ENCODE measurements at regions not wholly inside any gene's neighbourhood (a gene's known extent, or its start where the extent isn't known, plus 50 kb on each side); places are given as distances from the start of the nearest gene placed in this dataset.

GRCh38 chr17:53046781-53047180 lies 775.9 kb upstream of the KIF2B start:
- TF ChIP-seq CTCF (IDR thresholded peaks at IDR 0.05) = no peak
- DNase-seq (ENCODE audit: low spot score) = no peak
- H3K27ac ChIP-seq = no peak overlapping the region
- no peak overlapping the region for H3K4me3 ChIP-seq

- Histone ChIP-seq H3K4me3 (no peak overlapping the region), H3K27ac (no peak overlapping the region)
- no peak for DNase-seq (ENCODE audit: low spot score)
- TF ChIP-seq CTCF (IDR thresholded peaks at IDR 0.05) = no peak
Measured at GRCh38 chr17:53039981-53040380, 782.7 kb upstream of the KIF2B start.

- DNase-seq (ENCODE audit: low spot score) = no peak
- no peak overlapping the region for H3K4me3 ChIP-seq
- no peak overlapping the region for H3K27ac ChIP-seq
- TF ChIP-seq CTCF (IDR thresholded peaks at IDR 0.05) = no peak
Measured at GRCh38 chr17:53033297-53033696, 789.4 kb upstream of the KIF2B start.

GRCh38 chr17:53032861-53033271 lies 789.9 kb upstream of the KIF2B start:
- Histone ChIP-seq H3K4me3 (no peak overlapping the region), H3K27ac (no peak overlapping the region)
- DNase-seq (ENCODE audit: low spot score) = no peak
- TF ChIP-seq CTCF (IDR thresholded peaks at IDR 0.05) = no peak

- TF ChIP-seq CTCF (IDR thresholded peaks at IDR 0.05) = no peak
Measured at GRCh38 chr17:53017227-53017626, 805.5 kb upstream of the KIF2B start.

GRCh38 chr17:53016085-53016484 lies 806.6 kb upstream of the KIF2B start:
- DNase-seq (ENCODE audit: low spot score) = no peak
- no peak for TF ChIP-seq CTCF (IDR thresholded peaks at IDR 0.05)
- Histone ChIP-seq H3K27ac (no peak overlapping the region), H3K4me3 (no peak overlapping the region)

More at GRCh38 chr17:53017227-53017626, 805.5 kb upstream of the KIF2B start:
- Histone ChIP-seq H3K27ac (no peak overlapping the region), H3K4me3 (no peak overlapping the region)
- DNase-seq (ENCODE audit: low spot score) = no peak

GRCh38 chr17:53012364-53012763 lies 810.4 kb upstream of the KIF2B start:
- TF ChIP-seq CTCF (IDR thresholded peaks at IDR 0.05) = no peak
- DNase-seq (ENCODE audit: low spot score) = no peak

More at GRCh38 chr17:53012364-53012763, 810.4 kb upstream of the KIF2B start:
- no peak overlapping the region for H3K27ac ChIP-seq
- no peak overlapping the region for H3K4me3 ChIP-seq
